LoVo (cell line): ENCODE measurements at regions not wholly inside any gene's neighbourhood (a gene's known extent, or its start where the extent isn't known, plus 50 kb on each side); places are given as distances from the start of the nearest gene placed in this dataset.
A peak's percentile ranks its signal among the peaks of the same experiment; 100 is the strongest.
"Not testable (repeated sequence)": the region's sequence is repeated elsewhere in the genome, so short reads cannot be mapped to it uniquely, and the experiment has no call there.

Experiments
- DNase-seq: peaks from one replicate; pipeline ENCODE4 v3.0.0-alpha.2; 2016; ENCODE audit warnings: low spot score

- no peak for DNase-seq
Observed at GRCh38 chr4:170414360-170414759, 324.6 kb upstream of the AADAT start.

GRCh38 chr4:170413951-170414350 is 324.2 kb upstream of the AADAT start:
- DNase-seq = no peak

- no peak for DNase-seq
Observed at GRCh38 chr4:170400361-170400760, 310.6 kb upstream of the AADAT start.

- DNase-seq = peak; percentile 44
Observed at GRCh38 chr4:170399581-170400293, 310.0 kb upstream of the AADAT start.

GRCh38 chr4:170398218-170398617 is 308.5 kb upstream of the AADAT start:
- DNase-seq = no peak

GRCh38 chr4:170395773-170396172 is 306.0 kb upstream of the AADAT start:
- DNase-seq = no peak

GRCh38 chr4:170391066-170391740 is 301.4 kb upstream of the AADAT start:
- no peak for DNase-seq

GRCh38 chr4:170389411-170389810 is 299.7 kb upstream of the AADAT start:
- no peak for DNase-seq

GRCh38 chr4:170388255-170388654 is 298.5 kb upstream of the AADAT start:
- no peak for DNase-seq

- no peak for DNase-seq
Observed at GRCh38 chr4:170386971-170387370, 297.2 kb upstream of the AADAT start.

GRCh38 chr4:170386511-170386910 is 296.8 kb upstream of the AADAT start:
- no peak for DNase-seq

GRCh38 chr4:170374770-170375169 is 285.0 kb upstream of the AADAT start:
- peak; percentile 11 for DNase-seq

- DNase-seq = no peak
Observed at GRCh38 chr4:170348945-170349344, 259.2 kb upstream of the AADAT start.

- DNase-seq = not testable (repeated sequence)
Observed at GRCh38 chr4:170347191-170347590, 257.4 kb upstream of the AADAT start.

GRCh38 chr4:170339522-170339921 is 249.8 kb upstream of the AADAT start:
- DNase-seq = no peak

- no peak for DNase-seq
Observed at GRCh38 chr4:170336238-170336775, 246.6 kb upstream of the AADAT start.

- DNase-seq = no peak
Observed at GRCh38 chr4:170325599-170325998, 235.8 kb upstream of the AADAT start.

- no peak for DNase-seq
Observed at GRCh38 chr4:170323623-170324022, 233.9 kb upstream of the AADAT start.

- DNase-seq = no peak
Observed at GRCh38 chr4:170307182-170307581, 217.4 kb upstream of the AADAT start.

GRCh38 chr4:170306208-170306607 is 216.5 kb upstream of the AADAT start:
- peak; percentile 66 for DNase-seq

- peak; percentile 59 for DNase-seq
Observed at GRCh38 chr4:170305627-170306026, 215.9 kb upstream of the AADAT start.

- no peak for DNase-seq
Observed at GRCh38 chr4:170281027-170281426, 191.3 kb upstream of the AADAT start.

GRCh38 chr4:170278460-170278859 is 188.7 kb upstream of the AADAT start:
- DNase-seq = no peak
